ENCODE measurements at regions not wholly inside any gene's neighbourhood (a gene's known extent, or its start where the extent isn't known, plus 50 kb on each side); places are given as distances from the start of the nearest gene placed in this dataset.
"Not testable (repeated sequence)": the region's sequence is repeated elsewhere in the genome, so short reads cannot be mapped to it uniquely, and the experiment has no call there.

GRCh38 chr14:54258382-54258781, 138.4 kb upstream of the CDKN3 start:
- intact Hi-C loops (cut with DNase I; ENCODE audit: low total_unique reads) = no loop called here
- peaks cover 0 to 4% (median 0%) of the 10 kb centered on the region in 7 donors for H3K27me3 ChIP-seq (replicated peaks in 1 of 7)
- no peaks in the 10 kb centered on the region for H3K36me3 ChIP-seq
- H3K27ac ChIP-seq = no peak overlapping the region
- DNase-seq = no peak
- no peak for TF ChIP-seq POLR2A (IDR thresholded peaks at IDR 0.05)
- no peak for TF ChIP-seq POLR2AphosphoS5 (IDR thresholded peaks at IDR 0.05)
- TF ChIP-seq CTCF (IDR thresholded peaks at IDR 0.05 in 8 of 11, conservative IDR thresholded peaks at IDR 0.05 in 3 of 11) = no peak
- WGBS, 5 donors = 86 to 95% (median 90%) methylated on average over 1 of the region's 1 CpG
- H3K4me3 ChIP-seq = no peak overlapping the region
- H3K9me3 ChIP-seq = no peaks in the 10 kb centered on the region
- no peaks in the 10 kb centered on the region for H3K4me1 ChIP-seq

GRCh38 chr14:54259821-54260220, 137.0 kb upstream of the CDKN3 start:
- no peaks in the 10 kb centered on the region for H3K36me3 ChIP-seq
- H3K4me3 ChIP-seq = no peak overlapping the region
- intact Hi-C loops (cut with DNase I; ENCODE audit: low total_unique reads) = no loop called here
- no peak for DNase-seq
- peaks cover 0 to 4% (median 0%) of the 10 kb centered on the region in 7 donors for H3K27me3 ChIP-seq (replicated peaks in 1 of 7)
- no peaks in the 10 kb centered on the region for H3K9me3 ChIP-seq
- H3K27ac ChIP-seq = no peak overlapping the region
- WGBS, 5 donors = 62 to 94% (median 80%) methylated on average over 5 of the region's 5 CpGs
- TF ChIP-seq CTCF (IDR thresholded peaks at IDR 0.05 in 8 of 11, conservative IDR thresholded peaks at IDR 0.05 in 3 of 11) (no peak), POLR2A (IDR thresholded peaks at IDR 0.05) (no peak), POLR2AphosphoS5 (IDR thresholded peaks at IDR 0.05) (no peak)
- no peaks in the 10 kb centered on the region for H3K4me1 ChIP-seq

- no peak for DNase-seq
These were observed 135.5 kb upstream of the CDKN3 start for GRCh38 chr14:54261283-54261682.

GRCh38 chr14:54266616-54267015, 130.2 kb upstream of the CDKN3 start:
- H3K4me1 ChIP-seq; H3K4me3 ChIP-seq; DNase-seq; intact Hi-C loops (cut with DNase I; ENCODE audit: low total_unique reads); H3K27ac ChIP-seq; H3K9me3 ChIP-seq; H3K27me3 ChIP-seq (replicated peaks in 1 of 7); H3K36me3 ChIP-seq: not testable (repeated sequence)
- WGBS, 5 donors = 72 to 94% (median 85%) methylated on average over 3 of the region's 3 CpGs

More at GRCh38 chr14:54261283-54261682, 135.5 kb upstream of the CDKN3 start:
- TF ChIP-seq POLR2AphosphoS5 (IDR thresholded peaks at IDR 0.05) (no peak), POLR2A (IDR thresholded peaks at IDR 0.05) (no peak), CTCF (IDR thresholded peaks at IDR 0.05 in 8 of 11, conservative IDR thresholded peaks at IDR 0.05 in 3 of 11) (no peak)
- WGBS, 5 donors = 77 to 83% (median 82%) methylated on average over 7 of the region's 7 CpGs
- H3K27ac ChIP-seq = no peak overlapping the region
- H3K4me1 ChIP-seq = no peaks in the 10 kb centered on the region
- H3K27me3 ChIP-seq (replicated peaks in 1 of 7) = peaks cover 0 to 4% (median 0%) of the 10 kb centered on the region in 7 donors
- no peaks in the 10 kb centered on the region for H3K36me3 ChIP-seq
- no peaks in the 10 kb centered on the region for H3K9me3 ChIP-seq
- no peak overlapping the region for H3K4me3 ChIP-seq
- intact Hi-C loops (cut with DNase I; ENCODE audit: low total_unique reads) = no loop called here

GRCh38 chr14:54267172-54267571, 129.6 kb upstream of the CDKN3 start:
- no peak for DNase-seq

More at GRCh38 chr14:54267172-54267571, 129.6 kb upstream of the CDKN3 start:
- WGBS, 5 donors = 42 to 84% (median 58%) methylated on average over 2 of the region's 2 CpGs
- intact Hi-C loops (cut with DNase I; ENCODE audit: low total_unique reads) = no loop called here
- Histone ChIP-seq H3K27ac (no peak overlapping the region), H3K36me3 (no peaks in the 10 kb centered on the region), H3K4me3 (no peak overlapping the region), H3K9me3 (no peaks in the 10 kb centered on the region), H3K27me3 (replicated peaks in 1 of 7) (no peaks in the 10 kb centered on the region), H3K4me1 (no peaks in the 10 kb centered on the region)
- TF ChIP-seq POLR2A (IDR thresholded peaks at IDR 0.05) (no peak), POLR2AphosphoS5 (IDR thresholded peaks at IDR 0.05) (no peak), CTCF (IDR thresholded peaks at IDR 0.05 in 8 of 11, conservative IDR thresholded peaks at IDR 0.05 in 3 of 11) (no peak)

All from spleen (tissue), 11 donors.